ENCODE measurements at regions not wholly inside any gene's neighbourhood (a gene's known extent, or its start where the extent isn't known, plus 50 kb on each side); places are given as distances from the start of the nearest gene placed in this dataset.

- no peak for TF ChIP-seq CHD2 (IDR thresholded peaks at IDR 0.05; ENCODE audit: low read length, partially characterized antibody)
- TF ChIP-seq, protein P1, sequence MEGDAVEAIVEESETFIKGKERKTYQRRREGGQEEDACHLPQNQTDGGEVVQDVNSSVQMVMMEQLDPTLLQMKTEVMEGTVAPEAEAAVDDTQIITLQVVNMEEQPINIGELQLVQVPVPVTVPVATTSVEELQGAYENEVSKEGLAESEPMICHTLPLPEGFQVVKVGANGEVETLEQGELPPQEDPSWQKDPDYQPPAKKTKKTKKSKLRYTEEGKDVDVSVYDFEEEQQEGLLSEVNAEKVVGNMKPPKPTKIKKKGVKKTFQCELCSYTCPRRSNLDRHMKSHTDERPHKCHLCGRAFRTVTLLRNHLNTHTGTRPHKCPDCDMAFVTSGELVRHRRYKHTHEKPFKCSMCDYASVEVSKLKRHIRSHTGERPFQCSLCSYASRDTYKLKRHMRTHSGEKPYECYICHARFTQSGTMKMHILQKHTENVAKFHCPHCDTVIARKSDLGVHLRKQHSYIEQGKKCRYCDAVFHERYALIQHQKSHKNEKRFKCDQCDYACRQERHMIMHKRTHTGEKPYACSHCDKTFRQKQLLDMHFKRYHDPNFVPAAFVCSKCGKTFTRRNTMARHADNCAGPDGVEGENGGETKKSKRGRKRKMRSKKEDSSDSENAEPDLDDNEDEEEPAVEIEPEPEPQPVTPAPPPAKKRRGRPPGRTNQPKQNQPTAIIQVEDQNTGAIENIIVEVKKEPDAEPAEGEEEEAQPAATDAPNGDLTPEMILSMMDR (IDR thresholded peaks at IDR 0.05) = no peak
- no peak for TF ChIP-seq POLR2AphosphoS5 (IDR thresholded peaks at IDR 0.05; ENCODE audit: low read depth, low read length)
- no peak for TF ChIP-seq EP300 (IDR thresholded peaks at IDR 0.05; ENCODE audit: borderline replicate concordance in 1 of 2, low read depth in 1 of 2, low read length in 1 of 2)
- TF ChIP-seq MEF2A (IDR thresholded peaks at IDR 0.05; ENCODE audit: borderline replicate concordance, low read depth) = no peak
Measured at GRCh38 chr6:79410806-79411205, 126.4 kb downstream of the LCA5 start.

Data from SK-N-SH (cell line).